ENCODE measurements at regions not wholly inside any gene's neighbourhood (a gene's known extent, or its start where the extent isn't known, plus 50 kb on each side); places are given as distances from the start of the nearest gene placed in this dataset.

GRCh38 chr2:116747103-116747502, 1067.4 kb upstream of the DDX18 start:
- Histone ChIP-seq H3K4me3 (no peak overlapping the region), H3K27me3 (no peaks in the 10 kb centered on the region), H3K4me1 (no peaks in the 10 kb centered on the region), H3K9me3 (no peaks in the 10 kb centered on the region), H3K27ac (no peak overlapping the region), H3K36me3 (no peaks in the 10 kb centered on the region)
- TF ChIP-seq POLR2AphosphoS5 (IDR thresholded peaks at IDR 0.05) (no peak), POLR2A (IDR thresholded peaks at IDR 0.05) (no peak), CTCF (IDR thresholded peaks at IDR 0.05) (no peak)
- no peak for DNase-seq (ENCODE audit: low spot score in 2 of 2)
- intact Hi-C loops (cut with DNase I; ENCODE audit: low total_unique reads) = no loop called here

GRCh38 chr2:116749994-116750393, 1064.5 kb upstream of the DDX18 start:
- H3K4me1 ChIP-seq = no peaks in the 10 kb centered on the region
- TF ChIP-seq POLR2A (IDR thresholded peaks at IDR 0.05) = no peak
- H3K4me3 ChIP-seq = no peak overlapping the region
- H3K27me3 ChIP-seq = no peaks in the 10 kb centered on the region
- intact Hi-C loops (cut with DNase I; ENCODE audit: low total_unique reads) = no loop called here
- H3K9me3 ChIP-seq = no peaks in the 10 kb centered on the region
- H3K27ac ChIP-seq = no peak overlapping the region
- no peaks in the 10 kb centered on the region for H3K36me3 ChIP-seq
- no peak for DNase-seq (ENCODE audit: low spot score in 2 of 2)

- DNase-seq (ENCODE audit: low spot score in 2 of 2) = no peak
- Histone ChIP-seq H3K27me3 (no peaks in the 10 kb centered on the region), H3K9me3 (no peaks in the 10 kb centered on the region), H3K36me3 (no peaks in the 10 kb centered on the region), H3K4me3 (no peak overlapping the region), H3K27ac (no peak overlapping the region), H3K4me1 (no peaks in the 10 kb centered on the region)
- no peak for TF ChIP-seq POLR2AphosphoS5 (IDR thresholded peaks at IDR 0.05)
- no peak for TF ChIP-seq CTCF (IDR thresholded peaks at IDR 0.05)
- no peak for TF ChIP-seq POLR2A (IDR thresholded peaks at IDR 0.05)
- intact Hi-C loops (cut with DNase I; ENCODE audit: low total_unique reads) = no loop called here
Observed at GRCh38 chr2:116754381-116755101, 1060.0 kb upstream of the DDX18 start.

- TF ChIP-seq POLR2A (IDR thresholded peaks at IDR 0.05) = no peak
Observed at GRCh38 chr2:116761864-116762263, 1052.6 kb upstream of the DDX18 start.

GRCh38 chr2:116769514-116769913, 1045.0 kb upstream of the DDX18 start:
- TF ChIP-seq POLR2A (IDR thresholded peaks at IDR 0.05) (no peak), CTCF (IDR thresholded peaks at IDR 0.05) (no peak), POLR2AphosphoS5 (IDR thresholded peaks at IDR 0.05) (no peak)
- Histone ChIP-seq H3K36me3 (no peaks in the 10 kb centered on the region), H3K4me1 (no peaks in the 10 kb centered on the region), H3K9me3 (peaks cover 0 to 4% of the 10 kb centered on the region in 2 donors), H3K27me3 (no peaks in the 10 kb centered on the region), H3K4me3 (no peak overlapping the region), H3K27ac (no peak overlapping the region)
- intact Hi-C loops (cut with DNase I; ENCODE audit: low total_unique reads) = no loop called here
- no peak for DNase-seq (ENCODE audit: low spot score in 2 of 2)

More at GRCh38 chr2:116761864-116762263, 1052.6 kb upstream of the DDX18 start:
- no peak for DNase-seq (ENCODE audit: low spot score in 2 of 2)
- intact Hi-C loops (cut with DNase I; ENCODE audit: low total_unique reads) = no loop called here
- no peak overlapping the region for H3K4me3 ChIP-seq
- no peak overlapping the region for H3K27ac ChIP-seq
- no peaks in the 10 kb centered on the region for H3K36me3 ChIP-seq
- H3K4me1 ChIP-seq = no peaks in the 10 kb centered on the region
- H3K27me3 ChIP-seq = no peaks in the 10 kb centered on the region
- H3K9me3 ChIP-seq = no peaks in the 10 kb centered on the region

- DNase-seq (ENCODE audit: low spot score in 2 of 2) = no peak
- H3K4me3 ChIP-seq = no peak overlapping the region
- no peaks in the 10 kb centered on the region for H3K4me1 ChIP-seq
- no peaks in the 10 kb centered on the region for H3K36me3 ChIP-seq
- H3K9me3 ChIP-seq = peaks cover 0 to 7% of the 10 kb centered on the region in 2 donors
- intact Hi-C loops (cut with DNase I; ENCODE audit: low total_unique reads) = no loop called here
- TF ChIP-seq CTCF (IDR thresholded peaks at IDR 0.05) = no peak
- H3K27ac ChIP-seq = no peak overlapping the region
- no peaks in the 10 kb centered on the region for H3K27me3 ChIP-seq
Observed at GRCh38 chr2:116776556-116776955, 1037.9 kb upstream of the DDX18 start.
